Posterior cingulate gyrus (tissue), 11 donors: ENCODE measurements at regions not wholly inside any gene's neighbourhood (a gene's known extent, or its start where the extent isn't known, plus 50 kb on each side); places are given as distances from the start of the nearest gene placed in this dataset.
A peak's percentile ranks its signal among the peaks of the same experiment; 100 is the strongest.
"Not testable (repeated sequence)": the region's sequence is repeated elsewhere in the genome, so short reads cannot be mapped to it uniquely, and the experiment has no call there.

Experiments used
- DNase-seq, 10 donors: peaks; one replicate each; pipeline versions ENCODE4 v3.0.0 to v3.0.0-alpha.2; 2020 to 2021; ENCODE audit warnings: mixed read lengths in 3 of 10
- intact Hi-C: fragments of 100-400 bp; cut with DNase I; formaldehyde crosslinking; loops from one replicate; pipeline ENCODE4 v1.15.1; 2023

DNA sequence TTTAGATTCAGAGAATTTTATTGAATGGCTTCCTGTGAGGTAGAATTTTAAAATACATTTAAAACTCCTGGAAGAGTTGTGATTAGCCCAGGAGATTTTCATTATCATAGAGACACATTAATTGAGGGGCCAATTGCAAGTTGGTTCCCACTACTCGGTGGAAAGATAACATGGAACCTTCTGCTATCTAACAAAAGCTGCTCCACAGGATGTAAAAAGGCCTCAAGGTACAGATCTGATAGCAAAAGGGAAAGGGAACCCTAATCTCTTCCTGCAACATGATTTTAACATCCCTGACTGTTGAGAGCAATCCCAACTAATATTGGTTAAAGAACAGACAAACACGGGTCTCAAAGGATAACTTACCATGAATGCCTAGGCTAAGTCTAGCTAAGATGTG is 312.3 kb downstream of the TUBA3C start:
- intact Hi-C loops, DNase-seq: not testable (repeated sequence)

- DNase-seq, result peak in 2 of 10 donors; percentile 73 to 80
- intact Hi-C loops, result not testable (repeated sequence)
Observed at GRCh38 chr13:18837986-18838629, 343.5 kb downstream of the TUBA3C start.

GRCh38 chr13:18837179-18837745 is 344.4 kb downstream of the TUBA3C start:
- DNase-seq, result peak in 1 of 10 donors; percentile 75
- intact Hi-C loops, result not testable (repeated sequence)

- DNase-seq, result peak in 3 of 10 donors; percentile 68 to 80 (median 77)
- intact Hi-C loops, result not testable (repeated sequence)
Observed at GRCh38 chr13:18836371-18837178, 345.0 kb downstream of the TUBA3C start.

GRCh38 chr13:18835754-18836153 is 345.9 kb downstream of the TUBA3C start:
- intact Hi-C loops, DNase-seq: not testable (repeated sequence)

DNA sequence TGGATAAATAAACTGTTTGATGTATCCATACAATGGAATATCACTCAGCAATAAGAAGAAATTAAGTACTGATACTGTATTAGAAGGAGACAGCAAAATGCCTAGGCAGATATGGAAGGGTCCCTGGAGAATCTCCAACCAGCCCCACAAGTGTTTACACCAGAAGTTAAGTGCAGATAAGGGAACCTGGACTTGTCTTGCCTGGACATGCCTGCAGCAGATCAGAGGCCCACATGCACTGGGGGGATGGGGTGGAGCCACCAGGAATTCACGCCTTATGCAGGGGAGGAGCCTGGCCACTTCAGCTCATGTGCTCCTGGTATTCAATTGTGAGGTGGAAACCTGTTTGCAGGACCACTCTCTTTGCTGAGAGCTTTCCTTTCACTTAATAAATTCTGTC is 356.9 kb downstream of the TUBA3C start:
- intact Hi-C loops, result not testable (repeated sequence)

DNA sequence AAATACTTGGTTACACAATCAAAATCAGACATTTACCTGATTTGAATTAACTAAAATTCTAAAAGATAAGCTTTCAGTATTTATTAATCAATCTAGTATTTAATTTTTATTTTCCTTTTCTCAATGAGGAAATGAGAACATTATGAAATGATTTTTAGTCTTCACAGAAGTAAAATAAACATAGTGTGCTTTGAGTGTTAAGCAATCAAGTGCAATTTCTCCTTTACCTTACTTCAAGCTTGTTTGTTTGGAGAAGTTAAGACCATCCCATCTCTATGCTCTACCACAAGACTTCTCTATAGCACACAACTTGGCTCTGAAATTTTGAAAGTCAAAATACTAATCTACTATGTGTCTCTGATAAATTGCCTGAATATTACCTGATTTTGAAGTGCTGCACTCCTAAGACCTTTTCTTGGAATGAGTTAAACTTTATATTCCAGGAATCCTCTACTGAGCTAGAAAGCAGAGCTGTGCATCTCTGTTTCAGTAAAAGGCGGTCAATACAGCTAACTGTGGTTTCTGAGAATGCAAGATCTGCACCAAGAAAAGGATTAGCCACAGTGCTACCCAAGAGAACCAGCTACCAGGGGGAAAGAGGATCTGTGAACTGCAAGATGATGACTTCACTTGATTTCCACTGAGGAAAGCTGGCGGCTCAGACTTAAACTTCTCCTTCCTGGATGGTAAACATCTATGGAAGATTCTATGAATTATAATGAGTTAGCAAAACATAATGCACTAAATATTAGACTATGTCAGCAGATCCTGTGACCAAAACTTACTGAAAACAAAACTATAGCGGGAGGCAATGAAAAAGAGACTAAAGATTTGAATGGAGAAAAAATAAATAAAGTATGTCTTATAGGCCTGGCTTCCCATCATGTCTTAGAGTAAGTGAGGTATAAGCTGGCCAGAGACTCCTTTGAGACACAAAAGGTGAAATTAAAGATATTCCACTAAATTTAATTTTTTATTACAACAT is 358.7 kb downstream of the TUBA3C start:
- intact Hi-C loops, DNase-seq: not testable (repeated sequence)

More for the DNA sequence above, 356.9 kb downstream of the TUBA3C start:
- DNase-seq, result peak in 1 of 10 donors; percentile 24

DNA sequence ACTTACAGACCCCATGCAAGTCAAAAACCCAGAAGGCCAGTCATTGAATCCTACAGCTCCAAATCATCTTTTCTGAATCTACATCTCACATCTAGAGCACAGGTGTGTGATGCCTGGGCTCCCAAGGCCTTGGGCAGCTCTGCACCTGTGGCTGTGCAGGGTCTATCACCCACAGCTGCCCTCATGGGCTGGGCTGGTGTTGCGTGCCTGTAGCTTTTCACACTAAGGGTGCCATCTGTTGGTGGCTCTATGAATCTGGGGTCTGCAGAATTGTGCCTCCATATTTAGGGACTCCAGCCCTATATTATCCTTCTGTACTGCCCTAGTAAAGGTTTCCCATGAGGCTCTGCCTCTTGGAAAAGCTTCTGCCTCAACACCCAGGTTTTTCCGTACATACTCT is 407.6 kb downstream of the TUBA3C start:
- DNase-seq, result peak in 1 of 10 donors; percentile 75
- intact Hi-C loops, result not testable (repeated sequence)

DNA sequence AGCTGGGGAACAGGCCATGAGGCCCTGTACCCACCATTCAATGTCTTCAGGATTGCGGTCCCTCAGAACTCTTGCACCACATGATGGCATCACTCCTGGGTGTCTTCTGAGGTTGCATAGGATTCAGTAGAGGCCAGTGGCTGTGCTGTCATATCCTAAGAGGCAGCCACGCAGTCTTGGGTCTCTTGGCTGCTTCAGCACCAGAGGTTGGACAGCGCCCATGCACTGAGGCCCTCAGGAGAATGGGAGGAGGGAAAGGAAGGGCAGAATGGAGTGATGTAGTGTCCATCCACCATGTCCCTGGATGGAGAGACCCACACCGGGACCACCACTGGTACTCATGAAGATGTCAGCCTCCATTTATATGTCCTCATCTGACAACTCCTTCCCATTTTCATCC is 439.9 kb downstream of the TUBA3C start:
- intact Hi-C loops, DNase-seq: not testable (repeated sequence)

DNA sequence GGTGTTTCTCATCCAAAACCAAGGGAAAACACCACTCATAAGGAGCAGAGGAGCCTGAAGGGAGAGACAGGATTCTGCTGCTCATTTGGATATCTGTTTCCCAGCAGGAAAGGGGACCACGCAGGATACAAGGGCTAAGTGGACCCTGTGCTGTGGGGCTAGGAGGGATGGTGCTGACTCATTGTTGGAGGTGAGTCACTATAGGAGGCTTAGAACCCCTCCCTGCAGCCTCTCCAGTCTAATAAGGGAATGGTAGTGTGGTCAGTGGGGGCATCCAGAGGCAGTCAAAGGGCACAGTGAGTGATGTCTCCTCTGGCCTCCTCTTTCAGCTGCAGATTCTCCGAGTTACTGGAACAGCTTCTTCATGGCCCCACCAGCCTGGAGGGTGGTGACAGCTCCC is 442.3 kb downstream of the TUBA3C start:
- intact Hi-C loops, result no loop called here
- DNase-seq, result no peak

GRCh38 chr13:18738086-18738485 is 443.5 kb downstream of the TUBA3C start:
- DNase-seq, intact Hi-C loops: not testable (repeated sequence)

DNA sequence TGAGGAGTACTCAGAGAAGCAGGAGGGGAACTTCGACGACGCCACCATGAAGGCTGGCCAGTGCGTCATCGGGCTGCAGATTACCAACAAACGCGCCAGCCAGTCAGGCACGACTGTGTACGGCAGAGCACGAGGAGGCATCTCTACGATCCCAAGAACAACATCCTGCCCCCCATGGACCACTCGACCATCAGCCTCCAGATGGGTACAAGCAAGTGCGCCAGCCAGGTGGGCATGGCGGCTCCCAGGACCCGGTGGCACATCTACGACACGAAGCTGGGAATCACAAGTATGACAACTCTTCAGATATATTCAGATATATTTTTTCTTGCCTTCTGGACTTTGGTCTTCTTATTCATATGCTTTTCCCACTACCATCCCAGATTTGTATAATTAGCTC is 454.5 kb downstream of the TUBA3C start:
- intact Hi-C loops, DNase-seq: not testable (repeated sequence)

DNA sequence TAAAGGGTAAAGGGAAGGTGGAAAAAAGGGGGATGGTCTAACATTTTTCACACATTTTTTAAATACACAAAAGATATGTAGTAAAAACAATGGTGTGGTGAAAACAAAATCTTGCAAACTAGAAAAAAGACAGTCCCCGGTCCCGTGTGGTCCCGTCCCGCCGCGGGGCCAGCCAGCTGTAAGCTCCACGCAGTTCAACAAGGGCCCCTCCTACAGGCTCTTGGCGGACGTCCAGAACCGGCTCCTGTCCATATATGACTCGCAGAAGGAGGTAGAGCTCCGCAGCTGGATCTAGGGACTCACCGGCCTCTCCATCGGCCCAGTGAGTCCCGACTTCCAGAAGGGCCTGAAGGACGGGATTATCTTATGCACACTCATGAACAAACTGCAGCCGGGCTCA is 455.1 kb downstream of the TUBA3C start:
- DNase-seq, result peak in 1 of 10 donors; percentile 73
- intact Hi-C loops, result not testable (repeated sequence)

GRCh38 chr13:18725242-18725822 is 456.3 kb downstream of the TUBA3C start:
- intact Hi-C loops, result not testable (repeated sequence)

DNA sequence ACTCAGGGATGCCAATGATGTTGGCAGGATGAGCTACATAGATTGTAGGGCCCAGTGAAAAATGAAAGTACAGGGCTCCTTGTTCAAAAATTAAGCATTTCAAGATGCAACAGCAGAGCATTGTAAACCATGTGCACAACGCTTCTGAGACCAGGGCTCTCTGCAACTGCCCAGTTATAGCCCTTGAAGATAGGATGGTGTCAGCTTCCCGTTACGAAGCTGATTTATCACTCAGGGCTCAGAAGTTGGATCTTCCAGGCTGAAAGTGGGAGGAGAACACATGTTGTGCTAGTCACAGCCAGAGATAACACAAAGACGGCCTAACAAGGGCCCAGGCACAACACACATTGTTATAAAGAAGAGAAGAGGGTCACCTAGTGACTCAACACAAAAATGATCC is 466.7 kb downstream of the TUBA3C start:
- no peak for DNase-seq
- intact Hi-C loops, result no loop called here

More at GRCh38 chr13:18725242-18725822, 456.3 kb downstream of the TUBA3C start:
- DNase-seq, result not testable (repeated sequence)

DNA sequence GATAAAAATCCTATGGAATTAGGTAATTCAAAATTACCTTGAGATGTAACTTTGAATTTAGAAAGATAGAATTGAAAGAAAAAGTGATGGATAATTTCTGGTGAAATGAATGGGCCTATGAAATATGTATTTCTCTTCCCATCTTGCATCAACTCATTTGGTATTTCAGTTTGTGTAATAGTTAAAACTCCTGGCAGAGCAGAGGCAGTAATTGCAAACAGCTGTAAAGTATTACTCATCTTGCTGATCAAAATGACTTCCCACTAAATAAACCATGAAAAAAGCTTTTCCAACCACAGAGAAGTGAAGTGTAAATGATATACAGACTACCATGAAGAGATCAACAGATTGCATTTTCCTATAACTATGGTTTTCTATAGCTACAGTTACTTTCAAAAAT is 471.0 kb downstream of the TUBA3C start:
- DNase-seq, intact Hi-C loops: not testable (repeated sequence)

DNA sequence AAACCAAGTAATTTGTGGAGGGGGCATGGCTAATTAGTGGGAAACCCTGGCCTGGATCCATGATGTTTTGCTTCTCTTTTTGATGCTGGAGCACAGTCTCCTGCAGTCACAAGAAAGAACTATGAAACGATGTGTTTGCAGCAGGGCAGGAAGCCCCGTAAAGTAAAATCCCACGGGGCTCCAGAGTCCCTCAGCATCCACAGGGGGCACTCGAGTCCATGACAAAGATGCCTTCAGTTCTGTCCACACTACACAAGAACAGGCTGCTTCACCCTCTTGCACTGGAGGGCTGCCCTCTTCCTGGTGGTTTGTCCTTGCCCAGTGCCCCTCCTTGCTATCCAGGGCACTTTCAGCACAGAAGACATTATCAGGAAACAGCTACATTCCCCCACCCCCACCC is 475.1 kb downstream of the TUBA3C start:
- intact Hi-C loops, result not testable (repeated sequence)
- DNase-seq, result peak in 2 of 10 donors; percentile 3 to 75

GRCh38 chr13:18702464-18703247 is 479.0 kb downstream of the TUBA3C start:
- intact Hi-C loops, DNase-seq: not testable (repeated sequence)

DNA sequence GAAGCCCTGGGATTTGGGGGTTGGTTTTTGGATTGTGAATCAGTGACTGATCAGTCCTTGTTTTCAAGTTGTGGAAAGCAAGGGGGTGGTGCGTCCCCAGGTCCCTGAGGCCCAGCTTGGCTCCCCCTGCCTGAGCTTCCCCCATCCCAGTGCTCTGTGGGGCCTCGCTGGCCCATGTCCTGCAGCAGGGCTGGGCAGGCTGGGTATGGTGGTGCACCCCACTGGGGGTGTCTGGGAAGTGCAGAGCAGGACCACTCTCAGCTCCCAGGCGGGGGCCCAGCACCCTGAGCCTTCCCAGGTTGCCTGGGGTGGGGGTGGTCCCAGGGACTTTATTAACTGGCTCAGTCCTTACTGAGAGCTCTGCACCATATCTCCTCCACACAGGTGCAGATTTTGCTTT is 483.3 kb downstream of the TUBA3C start:
- intact Hi-C loops, result not testable (repeated sequence)
- peak in 1 of 10 donors; percentile 78 for DNase-seq
